Middle frontal gyrus (tissue), 1 donor: ENCODE measurements at regions not wholly inside any gene's neighbourhood (a gene's known extent, or its start where the extent isn't known, plus 50 kb on each side); places are given as distances from the start of the nearest gene placed in this dataset.

Experiments
- DNase-seq: peaks from one replicate; pipeline ENCODE4 v3.0.0-alpha.2; 2015; ENCODE audit warnings: low spot score; ENCODE audit errors: extremely low spot score

- no peak for DNase-seq
Observed at GRCh38 chr6:119894811-119895210, 545.2 kb upstream of the MAN1A1 start.

- no peak for DNase-seq
Observed at GRCh38 chr6:119891644-119892043, 542.1 kb upstream of the MAN1A1 start.

DNA sequence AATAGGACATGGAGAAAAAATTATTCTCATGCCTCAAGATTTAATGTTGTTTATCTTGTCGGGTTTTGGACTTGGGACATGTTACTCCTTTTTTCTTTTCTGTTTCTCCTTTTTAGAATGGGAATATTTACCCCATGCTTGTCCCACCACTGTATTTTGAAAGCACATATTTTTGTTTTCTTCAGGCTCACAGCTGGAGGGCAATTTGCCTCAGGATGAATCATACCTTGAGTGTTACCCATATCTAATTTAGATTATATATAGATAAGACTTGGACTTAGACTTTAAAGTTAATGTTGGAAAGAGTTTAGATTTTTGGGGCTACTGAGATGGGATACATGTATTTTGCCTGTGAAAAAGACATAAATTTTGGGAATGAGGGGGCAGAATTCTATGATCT is 541.6 kb upstream of the MAN1A1 start:
- no peak for DNase-seq

GRCh38 chr6:119890470-119890869 is 540.9 kb upstream of the MAN1A1 start:
- no peak for DNase-seq

DNA sequence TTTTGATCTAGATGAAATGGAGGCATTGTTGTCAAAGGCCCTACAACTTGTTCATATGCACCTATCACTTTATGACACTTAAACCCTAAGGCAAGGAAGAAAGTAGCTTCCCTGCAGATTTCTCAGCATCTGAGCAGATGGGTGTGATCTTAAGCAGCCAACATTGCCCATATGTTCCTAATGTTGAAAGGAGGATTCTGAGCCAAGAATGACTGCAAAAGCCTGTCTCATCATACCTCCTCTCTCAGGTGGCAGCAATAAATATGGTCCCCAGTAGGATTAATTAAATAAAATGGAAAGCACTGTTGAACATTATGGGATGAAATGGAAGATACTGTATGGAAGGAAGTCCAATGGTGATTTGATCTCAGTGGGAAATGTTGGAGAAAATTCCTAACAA is 538.1 kb upstream of the MAN1A1 start:
- DNase-seq: no peak

- no peak for DNase-seq
Observed at GRCh38 chr6:119881416-119881815, 531.9 kb upstream of the MAN1A1 start.

- DNase-seq: no peak
Observed at GRCh38 chr6:119880840-119881239, 531.3 kb upstream of the MAN1A1 start.

- DNase-seq: peak; percentile 41
Observed at GRCh38 chr6:119879731-119880130, 530.2 kb upstream of the MAN1A1 start.

- DNase-seq: no peak
Observed at GRCh38 chr6:119874381-119874780, 524.8 kb upstream of the MAN1A1 start.

DNA sequence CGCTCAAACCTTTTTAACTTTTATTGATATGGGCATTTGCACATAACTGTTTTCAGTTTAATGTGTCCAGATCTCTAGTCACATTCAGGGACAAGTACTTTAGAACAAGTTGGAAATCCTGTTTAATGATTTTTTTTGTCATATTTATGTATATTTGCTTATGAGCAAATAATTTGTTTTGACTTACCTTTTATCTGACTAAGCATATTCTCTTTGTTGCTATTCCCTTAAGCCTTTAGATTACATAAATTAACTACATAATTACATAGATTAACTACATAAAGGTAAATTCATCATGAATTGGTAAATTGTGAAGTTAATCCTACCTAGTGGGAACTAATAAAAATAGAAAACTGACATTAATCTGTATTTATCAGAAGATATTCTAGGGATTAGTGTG is 523.5 kb upstream of the MAN1A1 start:
- DNase-seq: no peak

DNA sequence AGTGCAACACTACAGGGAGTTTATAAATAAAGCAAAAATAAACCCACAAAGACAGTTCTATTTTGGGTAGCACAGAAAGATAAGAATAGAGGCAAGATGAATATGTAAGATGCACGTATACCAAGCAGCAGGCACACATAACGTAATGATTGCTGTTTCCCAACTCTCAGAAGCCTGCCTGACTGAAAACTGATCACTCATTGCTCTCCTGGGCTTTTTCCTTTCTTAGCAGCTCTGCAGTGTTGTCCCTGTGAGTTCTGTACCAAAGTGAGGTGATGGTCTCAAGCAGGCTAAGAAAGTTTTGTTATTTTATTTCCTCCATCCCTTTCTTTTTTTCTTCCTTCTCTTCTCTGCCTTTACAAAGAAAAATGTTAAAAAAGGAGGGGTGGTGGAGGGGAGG is 522.0 kb upstream of the MAN1A1 start:
- DNase-seq: no peak

GRCh38 chr6:119865466-119866350 is 516.1 kb upstream of the MAN1A1 start:
- no peak for DNase-seq

DNA sequence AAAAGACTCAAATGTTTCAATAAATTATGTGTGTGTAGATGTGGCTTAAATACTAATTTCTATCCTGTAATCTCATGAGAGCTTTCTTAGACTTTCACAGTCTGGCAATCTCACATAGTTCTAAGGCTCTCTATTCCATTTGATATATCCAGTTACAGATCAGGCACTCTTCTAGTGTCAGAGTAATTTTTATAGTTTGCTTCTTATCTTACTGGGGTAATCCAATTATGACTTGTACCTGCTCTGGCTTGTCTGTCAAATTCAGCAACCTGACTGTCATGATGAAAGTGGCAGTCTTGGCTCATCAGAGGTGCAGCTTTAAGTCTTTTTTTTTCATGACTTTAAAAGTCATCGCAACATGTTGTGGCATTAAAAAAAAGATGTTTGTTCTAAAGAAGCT is 513.2 kb upstream of the MAN1A1 start:
- DNase-seq: no peak

- DNase-seq: no peak
Observed at GRCh38 chr6:119858901-119859300, 509.3 kb upstream of the MAN1A1 start.

- no peak for DNase-seq
Observed at GRCh38 chr6:119856136-119856535, 506.6 kb upstream of the MAN1A1 start.

DNA sequence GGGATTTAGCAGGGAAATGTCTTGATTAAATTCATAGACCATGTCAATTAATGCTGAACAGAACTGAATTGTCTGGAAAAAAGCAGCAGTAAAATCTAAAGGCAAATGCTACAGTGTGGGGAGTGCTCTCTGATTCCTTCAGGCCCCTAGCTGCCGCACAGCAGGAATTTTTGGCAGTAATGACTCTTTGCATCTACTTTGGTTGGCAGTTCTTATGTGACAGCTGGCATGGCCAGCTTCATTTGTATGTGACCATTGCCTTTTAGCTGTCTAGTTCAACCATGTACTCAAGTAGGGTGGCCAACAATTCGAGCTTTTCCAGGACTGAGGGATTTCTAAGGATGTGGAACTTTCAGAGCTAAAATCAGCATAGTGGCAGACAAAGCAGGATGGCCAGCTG is 499.1 kb upstream of the MAN1A1 start:
- DNase-seq: no peak

DNA sequence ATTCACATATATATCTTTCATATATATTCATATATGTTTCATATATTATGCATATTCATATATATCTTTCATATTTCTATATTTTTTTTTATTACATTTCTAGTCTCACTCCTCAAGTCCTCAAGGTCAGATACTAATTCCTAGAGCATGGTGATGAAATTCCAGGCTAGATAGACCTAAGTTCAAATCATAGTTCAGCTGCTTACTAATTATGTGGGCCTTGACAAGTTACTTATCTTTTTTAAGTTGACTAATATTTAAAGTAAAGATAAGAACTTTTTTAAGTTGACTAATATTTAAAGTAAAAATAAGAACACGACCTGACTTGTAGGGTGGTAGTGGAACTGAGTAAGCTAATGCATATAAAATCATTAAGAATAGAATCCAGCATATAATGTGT is 495.6 kb upstream of the MAN1A1 start:
- no peak for DNase-seq

DNA sequence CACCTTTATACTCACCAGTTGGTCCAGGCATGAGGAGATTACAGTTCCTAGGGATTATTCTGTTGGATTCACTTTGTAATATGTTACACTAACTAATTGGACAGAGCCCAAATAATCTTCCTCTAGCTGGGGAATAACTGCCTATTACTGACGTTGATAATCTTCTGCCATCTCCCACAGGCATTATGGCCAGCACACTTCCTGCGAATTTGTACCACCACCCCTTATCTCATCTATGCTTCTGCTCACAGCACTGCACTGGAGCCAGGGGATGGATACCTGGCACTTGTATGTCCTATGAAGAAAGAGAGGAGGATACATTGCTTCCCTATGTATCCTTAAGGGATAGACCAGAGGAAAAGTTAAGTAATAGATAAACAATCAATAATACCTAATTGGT is 494.8 kb upstream of the MAN1A1 start:
- no peak for DNase-seq

DNA sequence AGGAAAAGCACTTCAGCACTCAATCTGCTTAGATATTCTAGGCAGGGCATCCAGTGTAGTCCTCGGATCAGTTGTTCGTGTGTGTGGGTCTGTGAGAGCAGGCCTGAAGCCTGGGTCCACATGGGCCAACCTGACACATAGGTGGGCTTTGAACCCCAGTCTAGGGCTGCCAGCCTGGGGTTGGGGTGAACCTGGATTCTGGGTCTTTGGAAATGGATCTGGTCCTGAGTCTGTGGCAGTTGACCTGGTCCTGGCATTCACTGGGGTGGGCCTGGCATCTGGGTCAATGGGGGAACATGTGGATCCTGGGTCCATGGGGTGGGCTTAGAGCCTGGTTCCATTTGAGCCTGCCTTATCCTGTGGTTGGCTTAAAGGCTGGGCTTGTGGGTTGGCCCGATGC is 492.6 kb upstream of the MAN1A1 start:
- no peak for DNase-seq

DNA sequence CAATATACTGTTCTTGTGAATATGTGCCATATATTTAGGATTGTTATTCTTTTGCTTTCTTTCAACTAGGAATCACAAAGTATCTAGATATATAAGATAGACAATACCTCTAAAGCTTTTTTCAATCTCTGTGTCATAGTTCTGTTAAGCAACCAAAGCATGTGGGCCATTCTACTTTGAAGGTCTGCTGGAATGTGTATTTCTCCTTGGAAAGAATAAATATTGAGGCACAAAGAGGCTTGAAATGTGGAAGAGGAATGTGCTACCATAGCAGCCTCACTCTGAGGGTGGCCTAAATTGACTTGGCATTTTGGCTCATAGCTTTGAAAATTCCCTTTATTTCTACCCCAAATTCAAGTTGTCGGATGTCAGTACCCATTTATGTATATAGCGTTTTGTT is 488.5 kb upstream of the MAN1A1 start:
- DNase-seq: no peak

DNA sequence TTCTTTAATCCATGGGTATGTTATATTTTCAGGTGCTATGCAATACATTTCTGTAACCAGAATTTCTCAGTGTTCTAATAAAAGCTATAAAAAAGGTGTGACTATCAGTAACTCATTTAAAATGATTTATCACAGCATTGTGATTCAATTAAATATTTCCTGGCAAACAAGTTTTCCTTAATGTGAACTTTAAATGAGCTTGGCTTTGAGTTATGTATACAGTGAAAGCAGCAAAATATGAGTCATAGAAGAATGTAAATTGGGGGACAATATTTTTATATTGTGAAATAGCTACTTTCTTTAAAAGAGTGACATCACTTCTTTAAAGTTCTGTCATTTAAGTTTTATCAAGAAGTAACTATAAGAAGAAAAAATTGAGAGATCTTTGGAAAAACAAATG is 484.9 kb upstream of the MAN1A1 start:
- DNase-seq: no peak

- no peak for DNase-seq
Observed at GRCh38 chr6:119832411-119832810, 482.9 kb upstream of the MAN1A1 start.

DNA sequence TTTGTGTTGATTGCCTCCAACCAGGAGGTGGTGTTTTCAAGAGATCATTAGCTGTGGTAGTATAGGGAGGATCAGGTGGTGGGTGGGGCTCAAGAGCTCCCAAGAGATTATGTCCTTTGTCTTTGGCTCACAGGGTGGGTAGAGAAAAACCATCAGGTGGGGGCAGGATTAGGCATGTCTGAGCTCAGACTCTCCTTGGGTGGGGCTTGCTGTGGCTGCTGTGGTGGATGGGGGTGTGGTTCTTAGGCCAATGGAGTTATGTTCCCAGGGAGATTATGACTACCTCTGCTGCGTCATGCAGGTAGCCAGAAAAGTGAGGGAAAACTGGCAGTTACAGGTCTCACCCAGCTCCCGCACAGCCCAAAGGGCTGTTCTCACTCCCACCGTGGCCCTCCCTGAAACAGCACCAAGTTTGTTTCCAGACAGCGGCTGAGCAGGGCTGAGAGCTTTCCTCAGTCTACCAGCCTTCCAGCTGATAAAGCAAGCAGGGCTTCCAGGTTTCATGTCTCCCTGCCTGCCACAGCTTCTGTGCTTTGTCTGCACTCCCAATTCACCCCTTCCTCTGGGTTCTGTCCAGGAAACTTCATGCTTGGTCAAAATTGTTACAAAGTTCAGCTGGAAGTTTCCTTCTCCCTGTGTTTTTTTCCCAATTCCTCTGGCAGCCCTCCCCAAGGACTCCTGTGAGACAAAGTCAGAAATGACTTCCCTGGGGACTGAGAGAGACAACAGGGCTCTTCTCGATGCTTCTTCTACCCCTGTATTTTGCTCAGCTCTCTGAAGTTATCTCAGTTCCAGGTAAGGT is 481.1 kb upstream of the MAN1A1 start:
- DNase-seq: no peak
